Right lobe of liver (tissue), 4 donors: ENCODE measurements at regions not wholly inside any gene's neighbourhood (a gene's known extent, or its start where the extent isn't known, plus 50 kb on each side); places are given as distances from the start of the nearest gene placed in this dataset.

Experiments used
- POLR2A ChIP-seq: fragments of 450-650 bp; IDR thresholded peaks from one replicate; pipeline ENCODE4 v1.6.1; 2017; ENCODE audit warnings: antibody characterized with exemption, mild to moderate bottlenecking
- TF ChIP-seq, protein P1 (sequence below), 4 donors: fragments of 200-600 bp in 3 of 4; fragments of 450-650 bp in 1 of 4; IDR thresholded peaks; one replicate each; pipeline versions ENCODE4 v1.5.1 to v1.8.0; 2016 to 2022; ENCODE audit warnings: antibody characterized with exemption in 4 of 4, mild to moderate bottlenecking in 2 of 4
- donor health status: DM: no; HTN: no; CAD: no.
- donor health status: DM: no; HTN: no; CAD: no.
- donor health status: DM: no; HTN: yes; CAD: no.

DNA sequence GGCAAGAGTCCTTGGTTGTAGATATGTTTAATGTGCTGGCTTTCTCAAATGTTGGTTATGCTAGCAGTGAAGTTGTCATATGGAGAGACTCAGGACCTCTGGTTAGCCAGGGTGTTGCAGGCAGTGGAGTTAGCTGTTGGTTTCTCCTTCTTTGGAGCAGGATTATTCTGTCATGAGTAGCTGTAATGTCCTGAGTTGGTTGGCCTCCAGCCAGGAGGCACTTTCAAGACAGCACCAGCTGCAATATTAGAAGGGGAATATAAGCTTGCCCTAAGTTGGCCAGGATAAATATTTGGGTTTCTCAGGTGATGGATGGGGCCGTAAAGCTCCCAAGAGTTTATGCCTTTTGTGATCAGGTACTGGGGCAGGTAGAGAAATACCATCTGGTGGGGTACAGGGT is 65.5 kb downstream of the MSTN start:
- TF ChIP-seq, protein P1, sequence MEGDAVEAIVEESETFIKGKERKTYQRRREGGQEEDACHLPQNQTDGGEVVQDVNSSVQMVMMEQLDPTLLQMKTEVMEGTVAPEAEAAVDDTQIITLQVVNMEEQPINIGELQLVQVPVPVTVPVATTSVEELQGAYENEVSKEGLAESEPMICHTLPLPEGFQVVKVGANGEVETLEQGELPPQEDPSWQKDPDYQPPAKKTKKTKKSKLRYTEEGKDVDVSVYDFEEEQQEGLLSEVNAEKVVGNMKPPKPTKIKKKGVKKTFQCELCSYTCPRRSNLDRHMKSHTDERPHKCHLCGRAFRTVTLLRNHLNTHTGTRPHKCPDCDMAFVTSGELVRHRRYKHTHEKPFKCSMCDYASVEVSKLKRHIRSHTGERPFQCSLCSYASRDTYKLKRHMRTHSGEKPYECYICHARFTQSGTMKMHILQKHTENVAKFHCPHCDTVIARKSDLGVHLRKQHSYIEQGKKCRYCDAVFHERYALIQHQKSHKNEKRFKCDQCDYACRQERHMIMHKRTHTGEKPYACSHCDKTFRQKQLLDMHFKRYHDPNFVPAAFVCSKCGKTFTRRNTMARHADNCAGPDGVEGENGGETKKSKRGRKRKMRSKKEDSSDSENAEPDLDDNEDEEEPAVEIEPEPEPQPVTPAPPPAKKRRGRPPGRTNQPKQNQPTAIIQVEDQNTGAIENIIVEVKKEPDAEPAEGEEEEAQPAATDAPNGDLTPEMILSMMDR (IDR thresholded peaks at IDR 0.05) = no peak
- no peak for TF ChIP-seq POLR2A
